ENCODE measurements at regions not wholly inside any gene's neighbourhood (a gene's known extent, or its start where the extent isn't known, plus 50 kb on each side); places are given as distances from the start of the nearest gene placed in this dataset.

DNA sequence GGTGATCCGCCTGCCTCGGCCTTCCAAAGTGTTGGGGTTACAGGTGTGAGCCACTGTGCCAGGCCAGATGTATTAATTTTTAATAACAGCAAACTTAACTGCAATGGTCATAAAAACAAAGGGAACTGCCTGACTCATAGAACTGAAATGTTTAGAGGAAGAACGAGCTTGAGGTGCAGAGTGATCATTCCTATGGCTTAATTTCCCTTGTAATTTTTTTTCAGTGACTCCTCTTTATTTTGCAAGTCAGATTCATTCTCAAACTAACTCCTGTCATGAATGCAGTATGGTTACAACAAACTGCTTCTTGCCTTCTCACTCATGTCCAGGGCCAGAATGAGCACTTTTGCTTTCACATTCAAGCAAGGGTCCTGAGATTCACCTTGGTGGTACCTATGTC, 231.3 kb downstream of the HAPSTR1 start:
- TF ChIP-seq MYC (IDR thresholded peaks at IDR 0.05; ENCODE audit: low read depth, low read length) (no peak), MYC (CRISPR knock-in tag; IDR thresholded peaks at IDR 0.05; ENCODE audit: borderline replicate concordance, low read depth) (no peak), POLR2A (conservative IDR thresholded peaks at IDR 0.05) (no peak), JUND (IDR thresholded peaks at IDR 0.05; ENCODE audit: borderline replicate concordance, low read depth, low read length) (no peak), JUND (tag; IDR thresholded peaks at IDR 0.05; ENCODE audit: borderline replicate concordance, low read depth, low read length) (no peak), MAFG (tag; conservative IDR thresholded peaks at IDR 0.05) (no peak), NCOR1 (IDR thresholded peaks at IDR 0.05) (no peak), ZNF124 (CRISPR knock-in tag; IDR thresholded peaks at IDR 0.05) (no peak), HDAC2 (IDR thresholded peaks at IDR 0.05) (no peak), ETV5 (CRISPR knock-in tag; IDR thresholded peaks at IDR 0.05; ENCODE audit: low read depth) (no peak), RAD21 (CRISPR knock-in tag; conservative IDR thresholded peaks at IDR 0.05 in 1 of 2, IDR thresholded peaks at IDR 0.05 in 1 of 2) (no peak), EZH2 (IDR thresholded peaks at IDR 0.05; ENCODE audit: borderline replicate concordance, low read depth, low read length) (no peak), FOXM1 (IDR thresholded peaks at IDR 0.05; ENCODE audit: low read depth) (no peak), FOXM1 (CRISPR knock-in tag; IDR thresholded peaks at IDR 0.05; ENCODE audit: low read depth) (no peak)
- TF ChIP-seq, protein P1, sequence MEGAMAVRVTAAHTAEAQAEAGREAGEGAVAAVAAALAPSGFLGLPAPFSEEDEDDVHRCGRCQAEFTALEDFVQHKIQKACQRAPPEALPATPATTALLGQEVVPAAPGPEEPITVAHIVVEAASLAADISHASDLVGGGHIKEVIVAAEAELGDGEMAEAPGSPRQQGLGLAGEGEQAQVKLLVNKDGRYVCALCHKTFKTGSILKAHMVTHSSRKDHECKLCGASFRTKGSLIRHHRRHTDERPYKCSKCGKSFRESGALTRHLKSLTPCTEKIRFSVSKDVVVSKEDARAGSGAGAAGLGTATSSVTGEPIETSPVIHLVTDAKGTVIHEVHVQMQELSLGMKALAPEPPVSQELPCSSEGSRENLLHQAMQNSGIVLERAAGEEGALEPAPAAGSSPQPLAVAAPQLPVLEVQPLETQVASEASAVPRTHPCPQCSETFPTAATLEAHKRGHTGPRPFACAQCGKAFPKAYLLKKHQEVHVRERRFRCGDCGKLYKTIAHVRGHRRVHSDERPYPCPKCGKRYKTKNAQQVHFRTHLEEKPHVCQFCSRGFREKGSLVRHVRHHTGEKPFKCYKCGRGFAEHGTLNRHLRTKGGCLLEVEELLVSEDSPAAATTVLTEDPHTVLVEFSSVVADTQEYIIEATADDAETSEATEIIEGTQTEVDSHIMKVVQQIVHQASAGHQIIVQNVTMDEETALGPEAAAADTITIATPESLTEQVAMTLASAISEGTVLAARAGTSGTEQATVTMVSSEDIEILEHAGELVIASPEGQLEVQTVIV (CRISPR knock-in tag; IDR thresholded peaks at IDR 0.05; ENCODE audit: borderline replicate concordance): no peak
- TF ChIP-seq, protein P2, sequence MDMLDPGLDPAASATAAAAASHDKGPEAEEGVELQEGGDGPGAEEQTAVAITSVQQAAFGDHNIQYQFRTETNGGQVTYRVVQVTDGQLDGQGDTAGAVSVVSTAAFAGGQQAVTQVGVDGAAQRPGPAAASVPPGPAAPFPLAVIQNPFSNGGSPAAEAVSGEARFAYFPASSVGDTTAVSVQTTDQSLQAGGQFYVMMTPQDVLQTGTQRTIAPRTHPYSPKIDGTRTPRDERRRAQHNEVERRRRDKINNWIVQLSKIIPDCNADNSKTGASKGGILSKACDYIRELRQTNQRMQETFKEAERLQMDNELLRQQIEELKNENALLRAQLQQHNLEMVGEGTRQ (CRISPR knock-in tag; IDR thresholded peaks at IDR 0.05): no peak
